Neural cell (in vitro differentiated cells): ENCODE measurements at regions not wholly inside any gene's neighbourhood (a gene's known extent, or its start where the extent isn't known, plus 50 kb on each side); places are given as distances from the start of the nearest gene placed in this dataset.
"Not testable (repeated sequence)": the region's sequence is repeated elsewhere in the genome, so short reads cannot be mapped to it uniquely, and the experiment has no call there.

ENCODE experiments used
- H2AFZ ChIP-seq: fragments of 200-600, 300-800 bp; sonication (generic), shearing (Covaris generic); 2 replicates; pipeline ENCODE4 v1.6.0; 2014; ENCODE audit warnings: low read depth, mild to moderate bottlenecking, antibody characterized with exemption, low read length, moderate library complexity
- H3F3A ChIP-seq: fragments of 200-600 bp; shearing (Covaris generic); 2 replicates; pipeline ENCODE4 v1.6.1; 2016; ENCODE audit warnings: mild to moderate bottlenecking, moderate library complexity, mixed read lengths, antibody characterized with exemption, low read length; ENCODE audit not compliant: insufficient read depth, poor library complexity, severe bottlenecking
- H3K27ac ChIP-seq: fragments of 200-600, 300-800 bp; sonication (generic), shearing (Covaris generic); 2 replicates; pipeline ENCODE4 v1.5.1; 2014; ENCODE audit warnings: mild to moderate bottlenecking, low read length, moderate library complexity
- H3K27me3 ChIP-seq: fragments of 300-800, 200-600 bp; sonication (generic), shearing (Covaris generic); 2 replicates; pipeline ENCODE4 v1.6.0; 2014; ENCODE audit warnings: mild to moderate bottlenecking, low read depth, low read length, moderate library complexity; ENCODE audit not compliant: insufficient read depth
- H3K36me3 ChIP-seq: fragments of 300-800, 200-600 bp; sonication (generic), shearing (Covaris generic); 2 replicates; pipeline ENCODE4 v1.5.1; 2014; ENCODE audit warnings: mild to moderate bottlenecking, antibody characterized with exemption, low read length, moderate library complexity; ENCODE audit not compliant: insufficient read depth
- H3K4me2 ChIP-seq: fragments of 300-800, 200-600 bp; sonication (generic), shearing (Covaris generic); 2 replicates; pipeline ENCODE4 v1.6.0; 2014; ENCODE audit warnings: mild to moderate bottlenecking, low read length
- H3K4me3 ChIP-seq: fragments of 300-800, 200-600 bp; sonication (generic), shearing (Covaris generic); 2 replicates; pipeline ENCODE4 v1.5.1; 2014; ENCODE audit warnings: mild to moderate bottlenecking, low read length, moderate library complexity
- H3K79me2 ChIP-seq: fragments of 200-600 bp; shearing (Covaris generic); replicated peaks from 2 replicates; pipeline ENCODE4 v1.6.0; 2014; ENCODE audit warnings: mild to moderate bottlenecking, low read length, moderate library complexity; ENCODE audit not compliant: insufficient read depth
- H3K9ac ChIP-seq: fragments of 300-800, 200-600 bp; sonication (generic), shearing (Covaris generic); 2 replicates; pipeline ENCODE4 v1.6.1; 2016; ENCODE audit warnings: mild to moderate bottlenecking, low read length, mixed read lengths
- H3K9me2 ChIP-seq: fragments of 200-600 bp; shearing (Covaris generic); 2 replicates; pipeline ENCODE4 v1.6.1; 2016; ENCODE audit warnings: mild to moderate bottlenecking, low read length, mixed read lengths; ENCODE audit not compliant: insufficient read depth
- H3K9me3 ChIP-seq: fragments of 200-600, 300-800 bp; sonication (generic), shearing (Covaris generic); 2 replicates; pipeline ENCODE4 v1.6.1; 2016; ENCODE audit warnings: mild to moderate bottlenecking, mixed run types, low read length, moderate library complexity, mixed read lengths
- H4K20me1 ChIP-seq: fragments of 200-600 bp; shearing (Covaris generic); 2 replicates; pipeline ENCODE4 v1.6.1; 2016; ENCODE audit warnings: mild to moderate bottlenecking, mixed run types; ENCODE audit not compliant: insufficient read depth
- CTCF ChIP-seq: fragments of 450-650 bp; IDR thresholded peaks from 2 replicates; pipeline ENCODE4 v1.5.1; 2014; ENCODE audit warnings: antibody characterized with exemption, mild to moderate bottlenecking, moderate library complexity; ENCODE audit not compliant: poor library complexity, severe bottlenecking
- EP300 ChIP-seq: fragments of 450-650 bp; conservative IDR thresholded peaks from 2 replicates; pipeline ENCODE4 v1.6.1; 2014; ENCODE audit warnings: antibody characterized with exemption, mild to moderate bottlenecking, moderate library complexity; ENCODE audit not compliant: poor library complexity, severe bottlenecking
- EZH2 ChIP-seq: fragments of 200-600, 300-800 bp; shearing (Covaris generic), sonication (generic); IDR thresholded peaks from 2 replicates; pipeline ENCODE4 v1.6.1; 2014; ENCODE audit warnings: antibody characterized with exemption, low read length, borderline replicate concordance, mild to moderate bottlenecking; ENCODE audit not compliant: insufficient read depth, poor library complexity, severe bottlenecking
- MXI1 ChIP-seq: fragments of 450-650 bp; conservative IDR thresholded peaks from 2 replicates; pipeline ENCODE4 v1.6.1; 2014; ENCODE audit warnings: antibody characterized with exemption, mild to moderate bottlenecking; ENCODE audit not compliant: poor library complexity, severe bottlenecking
- POLR2AphosphoS5 ChIP-seq: IDR thresholded peaks from 2 replicates; pipeline ENCODE4 v1.6.1; 2012
- RAD21 ChIP-seq: fragments of 450-650 bp; conservative IDR thresholded peaks from 2 replicates; pipeline ENCODE4 v1.6.1; 2014; ENCODE audit warnings: antibody characterized with exemption, mild to moderate bottlenecking, moderate library complexity
- SMC3 ChIP-seq: fragments of 450-650 bp; conservative IDR thresholded peaks from 2 replicates; pipeline ENCODE4 v1.6.1; 2014; ENCODE audit warnings: antibody characterized with exemption, mild to moderate bottlenecking, moderate library complexity; ENCODE audit not compliant: poor library complexity
- TAF1 ChIP-seq: IDR thresholded peaks from 2 replicates; pipeline ENCODE4 v1.6.1; 2012; ENCODE audit warnings: low read depth

- no peak for TF ChIP-seq SMC3
- TF ChIP-seq MXI1, result no peak
These were observed 959.3 kb upstream of the TMEFF2 start (continued) for GRCh38 chr2:193154076-193154475.

- H4K20me1 ChIP-seq, result no peaks in the 10 kb centered on the region
- H3K27me3 ChIP-seq, result no peaks in the 10 kb centered on the region
- H3K79me2 ChIP-seq, result no peaks in the 10 kb centered on the region
- no peak overlapping the region for H3K27ac ChIP-seq
- no peaks in the 10 kb centered on the region for H3K9me2 ChIP-seq
- no peaks in the 10 kb centered on the region for H3K9me3 ChIP-seq
- no peak for TF ChIP-seq EP300
- no peak for TF ChIP-seq CTCF
- no peak for TF ChIP-seq SMC3
- no peak for TF ChIP-seq RAD21
- no peak overlapping the region for H3K4me3 ChIP-seq
- no peak overlapping the region for H3K9ac ChIP-seq
- H3K4me2 ChIP-seq, result no peak overlapping the region
- H3K36me3 ChIP-seq, result no peaks in the 10 kb centered on the region
- H3F3A ChIP-seq, result no peaks in the 10 kb centered on the region
- H2AFZ ChIP-seq, result no peak overlapping the region
These were observed 958.8 kb upstream of the TMEFF2 start for GRCh38 chr2:193153576-193153975.

- not testable (repeated sequence) for H3K9me2 ChIP-seq, H4K20me1 ChIP-seq, H3F3A ChIP-seq, H3K4me3 ChIP-seq, H2AFZ ChIP-seq, H3K27me3 ChIP-seq, H3K4me2 ChIP-seq, H3K9ac ChIP-seq, H3K36me3 ChIP-seq, H3K79me2 ChIP-seq, H3K27ac ChIP-seq, H3K9me3 ChIP-seq
These were observed 947.7 kb upstream of the TMEFF2 start for GRCh38 chr2:193142467-193142866.

- Histone ChIP-seq H2AFZ (no peak overlapping the region), H3K27me3 (no peaks in the 10 kb centered on the region), H4K20me1 (no peaks in the 10 kb centered on the region), H3F3A (no peaks in the 10 kb centered on the region), H3K9me3 (no peaks in the 10 kb centered on the region), H3K36me3 (no peaks in the 10 kb centered on the region), H3K79me2 (no peaks in the 10 kb centered on the region), H3K4me2 (no peak overlapping the region), H3K9ac (no peak overlapping the region), H3K9me2 (no peaks in the 10 kb centered on the region), H3K4me3 (no peak overlapping the region), H3K27ac (no peak overlapping the region)
- TF ChIP-seq EZH2 (no peak), TAF1 (no peak), CTCF (no peak), RAD21 (no peak), POLR2AphosphoS5 (no peak), EP300 (no peak), MXI1 (no peak)
These were observed 947.3 kb upstream of the TMEFF2 start for GRCh38 chr2:193141998-193142397.

- H3F3A ChIP-seq, H3K79me2 ChIP-seq, H2AFZ ChIP-seq, H3K4me3 ChIP-seq, H3K4me2 ChIP-seq, H3K27me3 ChIP-seq, H3K9me3 ChIP-seq, H4K20me1 ChIP-seq, H3K36me3 ChIP-seq, H3K9me2 ChIP-seq, H3K9ac ChIP-seq, H3K27ac ChIP-seq: not testable (repeated sequence)
These were observed 946.2 kb upstream of the TMEFF2 start for GRCh38 chr2:193140895-193141294.
